ENCODE measurements at regions not wholly inside any gene's neighbourhood (a gene's known extent, or its start where the extent isn't known, plus 50 kb on each side); places are given as distances from the start of the nearest gene placed in this dataset.
A peak's percentile ranks its signal among the peaks of the same experiment; 100 is the strongest.
"Not testable (repeated sequence)": the region's sequence is repeated elsewhere in the genome, so short reads cannot be mapped to it uniquely, and the experiment has no call there.

- in situ Hi-C loops (cut with HindIII; ENCODE audit: low sequenced_read_pairs) = no loop called here
- no peak for DNase-seq (ENCODE audit: low spot score)
Measured at GRCh38 chrX:3449287-3449686, 102.8 kb upstream of the MXRA5 start.

DNA sequence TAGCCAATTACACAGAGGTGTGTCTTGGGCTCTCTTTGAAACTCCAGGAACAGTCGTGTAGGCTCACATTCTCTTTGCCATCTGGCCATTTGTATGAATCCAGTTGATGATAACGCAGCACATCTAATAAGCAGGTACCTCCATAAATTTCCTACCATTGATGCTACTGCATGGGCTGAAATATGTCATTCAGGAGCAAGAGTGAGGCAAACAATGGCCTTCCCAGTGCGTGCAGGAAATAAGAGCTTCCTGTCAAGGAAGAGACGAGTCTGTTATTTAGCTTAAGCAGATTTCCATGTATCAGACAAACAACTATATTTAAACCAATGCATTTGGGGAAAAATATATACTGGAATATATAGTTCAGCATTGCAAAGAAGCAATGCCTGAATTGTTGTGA is 102.1 kb upstream of the MXRA5 start:
- no peak for DNase-seq (ENCODE audit: low spot score)
- in situ Hi-C loops (cut with HindIII; ENCODE audit: low sequenced_read_pairs) = no loop called here

GRCh38 chrX:3445806-3446490 is 99.5 kb upstream of the MXRA5 start:
- in situ Hi-C loops (cut with HindIII; ENCODE audit: low sequenced_read_pairs) = no loop called here
- peak; percentile 52 for DNase-seq (ENCODE audit: low spot score)

GRCh38 chrX:3443184-3443583 is 96.7 kb upstream of the MXRA5 start:
- peak; percentile 26 for DNase-seq (ENCODE audit: low spot score)
- in situ Hi-C loops (cut with HindIII; ENCODE audit: low sequenced_read_pairs) = no loop called here

- DNase-seq (ENCODE audit: low spot score) = peak; percentile 55
- in situ Hi-C loops (cut with HindIII; ENCODE audit: low sequenced_read_pairs) = no loop called here
Measured at GRCh38 chrX:3442691-3443090, 96.2 kb upstream of the MXRA5 start.

GRCh38 chrX:3440981-3441380 is 94.5 kb upstream of the MXRA5 start:
- in situ Hi-C loops (cut with HindIII; ENCODE audit: low sequenced_read_pairs) = no loop called here
- DNase-seq (ENCODE audit: low spot score) = no peak

DNA sequence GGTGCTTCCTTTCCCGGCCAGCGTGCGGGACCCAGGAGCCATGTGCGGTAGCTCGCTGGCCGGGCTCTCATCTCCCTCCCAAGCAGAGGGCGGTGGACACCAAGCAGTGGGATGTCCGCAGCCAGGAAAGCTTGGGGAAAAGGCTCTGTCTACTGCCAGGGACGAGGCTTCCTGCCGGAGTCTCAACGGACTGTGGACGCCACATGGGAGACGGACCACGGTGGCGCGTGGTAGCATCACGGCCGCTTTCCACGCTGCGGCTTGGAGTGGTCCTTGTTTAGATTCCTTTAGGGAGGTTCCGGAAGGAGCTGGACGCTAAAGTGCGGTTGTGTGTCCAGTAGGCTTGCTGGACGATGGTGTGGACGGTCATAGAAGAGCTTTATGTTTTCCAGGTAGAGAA is 89.5 kb upstream of the MXRA5 start:
- DNase-seq (ENCODE audit: low spot score); in situ Hi-C loops (cut with HindIII; ENCODE audit: low sequenced_read_pairs): not testable (repeated sequence)

GRCh38 chrX:3435057-3435456 is 88.6 kb upstream of the MXRA5 start:
- in situ Hi-C loops (cut with HindIII; ENCODE audit: low sequenced_read_pairs) = no loop called here
- no peak for DNase-seq (ENCODE audit: low spot score)

DNA sequence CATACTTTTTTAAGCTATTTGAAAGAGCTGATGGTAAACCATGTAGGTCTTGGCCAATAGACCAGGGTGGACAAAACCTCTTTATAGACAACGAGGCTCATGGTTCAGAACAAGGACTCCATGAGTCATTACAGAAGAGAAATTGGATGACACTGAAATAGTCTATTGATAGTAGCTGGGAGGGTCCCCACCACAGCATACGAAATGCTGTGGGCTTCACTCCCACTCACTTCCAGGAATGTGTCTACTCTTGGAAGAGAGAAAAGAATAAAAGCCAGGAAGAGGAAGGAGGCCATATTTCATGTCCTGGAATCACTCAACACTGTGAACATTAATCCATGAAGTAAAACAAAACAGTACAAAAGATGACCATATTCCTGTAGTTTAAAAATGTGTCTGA is 82.3 kb upstream of the MXRA5 start:
- in situ Hi-C loops (cut with HindIII; ENCODE audit: low sequenced_read_pairs) = no loop called here

DNA sequence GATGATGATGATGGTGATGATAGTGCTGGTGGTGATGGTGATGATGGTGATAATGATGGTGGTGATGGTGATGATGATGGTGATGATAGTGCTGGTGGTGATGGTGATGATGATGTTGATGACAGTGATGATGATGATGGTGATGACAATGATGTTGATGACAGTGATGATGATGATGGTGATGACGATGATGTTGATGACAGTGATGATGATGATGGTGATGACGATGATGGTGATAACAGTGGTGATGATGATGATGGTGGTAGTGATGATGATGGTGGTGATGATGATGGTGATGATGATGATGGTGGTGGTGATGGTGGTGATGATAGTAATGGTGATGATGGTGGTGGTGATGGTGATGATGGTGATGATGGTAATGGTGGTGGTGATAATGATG is 80.1 kb upstream of the MXRA5 start:
- no peak for DNase-seq (ENCODE audit: low spot score)
- in situ Hi-C loops (cut with HindIII; ENCODE audit: low sequenced_read_pairs) = no loop called here

More for the DNA sequence above, 82.3 kb upstream of the MXRA5 start:
- DNase-seq (ENCODE audit: low spot score) = no peak

GRCh38 chrX:3425031-3425430 is 78.6 kb upstream of the MXRA5 start:
- DNase-seq (ENCODE audit: low spot score) = no peak
- in situ Hi-C loops (cut with HindIII; ENCODE audit: low sequenced_read_pairs) = no loop called here

GRCh38 chrX:3420316-3420715 is 73.9 kb upstream of the MXRA5 start:
- DNase-seq (ENCODE audit: low spot score) = no peak

GRCh38 chrX:3415011-3415410 is 68.6 kb upstream of the MXRA5 start:
- in situ Hi-C loops (cut with HindIII; ENCODE audit: low sequenced_read_pairs) = no loop called here
- no peak for DNase-seq (ENCODE audit: low spot score)

More at GRCh38 chrX:3420316-3420715, 73.9 kb upstream of the MXRA5 start:
- in situ Hi-C loops (cut with HindIII; ENCODE audit: low sequenced_read_pairs) = no loop called here

GRCh38 chrX:3411626-3412025 is 65.2 kb upstream of the MXRA5 start:
- DNase-seq (ENCODE audit: low spot score); in situ Hi-C loops (cut with HindIII; ENCODE audit: low sequenced_read_pairs): not testable (repeated sequence)

GRCh38 chrX:3409936-3410335 is 63.5 kb upstream of the MXRA5 start:
- in situ Hi-C loops (cut with HindIII; ENCODE audit: low sequenced_read_pairs); DNase-seq (ENCODE audit: low spot score): not testable (repeated sequence)

GRCh38 chrX:3407781-3408180 is 61.3 kb upstream of the MXRA5 start:
- DNase-seq (ENCODE audit: low spot score) = no peak
- in situ Hi-C loops (cut with HindIII; ENCODE audit: low sequenced_read_pairs) = no loop called here

DNA sequence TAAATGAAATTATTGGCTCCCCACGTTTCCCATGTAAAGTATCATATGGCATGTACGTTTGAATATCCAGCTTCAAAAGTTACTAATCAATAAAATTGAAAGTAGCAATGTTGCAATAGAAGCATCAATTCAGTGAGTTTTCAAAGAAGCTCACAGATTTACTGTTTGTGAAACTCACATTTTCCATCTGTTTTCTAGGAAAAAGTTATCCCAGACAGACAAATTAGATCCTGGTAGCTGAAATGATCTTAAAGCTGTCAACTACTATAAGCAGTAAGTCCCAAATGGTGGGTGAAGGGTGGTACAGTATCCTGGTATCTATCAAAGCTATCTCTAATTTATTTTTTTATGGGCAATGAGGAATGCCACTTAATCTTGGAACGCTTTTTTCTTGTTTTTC is 60.7 kb upstream of the MXRA5 start:
- in situ Hi-C loops (cut with HindIII; ENCODE audit: low sequenced_read_pairs) = no loop called here

DNA sequence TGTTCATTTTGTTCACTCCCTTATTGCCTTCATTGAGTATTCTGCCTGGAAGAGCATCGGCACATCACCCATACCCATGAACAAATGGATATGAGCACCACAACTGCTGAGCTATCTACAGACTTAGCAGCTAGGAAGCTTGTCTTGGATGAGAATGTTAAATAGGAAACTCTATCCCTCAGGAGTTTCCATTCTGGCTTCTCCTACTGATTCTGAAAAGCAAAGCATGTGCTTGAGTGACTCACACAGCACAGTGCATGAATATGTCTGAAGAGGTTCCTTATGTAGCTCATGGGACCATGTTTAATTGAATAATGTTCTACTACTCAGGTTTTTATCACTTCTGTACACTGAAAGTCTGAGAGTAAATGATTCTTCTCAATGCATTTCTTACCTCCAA is 57.3 kb upstream of the MXRA5 start:
- in situ Hi-C loops (cut with HindIII; ENCODE audit: low sequenced_read_pairs) = no loop called here

More for the DNA sequence above, 60.7 kb upstream of the MXRA5 start:
- no peak for DNase-seq (ENCODE audit: low spot score)

More for the DNA sequence above, 57.3 kb upstream of the MXRA5 start:
- no peak for DNase-seq (ENCODE audit: low spot score)
